Right atrium auricular region (tissue), 2 donors: ENCODE measurements at regions not wholly inside any gene's neighbourhood (a gene's known extent, or its start where the extent isn't known, plus 50 kb on each side); places are given as distances from the start of the nearest gene placed in this dataset.

Source experiments
- DNase-seq: peaks from one replicate; pipeline ENCODE4 v3.0.0-alpha.2; 2019; ENCODE audit warnings: low spot score
- H3K27ac ChIP-seq, 2 donors: fragments of 200-600 bp; sonication (generic); 1 replicate in 1 of 2; 2 replicates in 1 of 2; pipeline ENCODE4 v1.5.1; 2016 to 2019
- H3K27me3 ChIP-seq, 2 donors: fragments of 200-600 bp; sonication (generic); one replicate each; pipeline versions ENCODE4 v1.5.1 to v1.6.0; 2017 to 2019
- H3K36me3 ChIP-seq: fragments of 200-600 bp; sonication (generic); one replicate; pipeline ENCODE4 v1.5.1; 2016
- H3K4me1 ChIP-seq, 2 donors: fragments of 200-600 bp; sonication (generic); one replicate each; pipeline versions ENCODE4 v1.5.1 to v1.6.0; 2017 to 2019
- H3K4me3 ChIP-seq, 2 donors: fragments of 200-600 bp; sonication (generic); 1 replicate in 1 of 2; 2 replicates in 1 of 2; pipeline ENCODE4 v1.5.1; 2017 to 2019; ENCODE audit warnings: mild to moderate bottlenecking in 1 of 2, moderate library complexity in 1 of 2
- H3K9me3 ChIP-seq, 2 donors: fragments of 200-600 bp; sonication (generic); one replicate each; pipeline ENCODE4 v1.5.1; 2019
- TF ChIP-seq, protein P1 (sequence below), 2 donors: fragments of 200-600 bp; sonication (generic); IDR thresholded peaks; one replicate each; pipeline ENCODE4 v1.5.1; 2019; ENCODE audit warnings: antibody characterized with exemption in 2 of 2

DNA sequence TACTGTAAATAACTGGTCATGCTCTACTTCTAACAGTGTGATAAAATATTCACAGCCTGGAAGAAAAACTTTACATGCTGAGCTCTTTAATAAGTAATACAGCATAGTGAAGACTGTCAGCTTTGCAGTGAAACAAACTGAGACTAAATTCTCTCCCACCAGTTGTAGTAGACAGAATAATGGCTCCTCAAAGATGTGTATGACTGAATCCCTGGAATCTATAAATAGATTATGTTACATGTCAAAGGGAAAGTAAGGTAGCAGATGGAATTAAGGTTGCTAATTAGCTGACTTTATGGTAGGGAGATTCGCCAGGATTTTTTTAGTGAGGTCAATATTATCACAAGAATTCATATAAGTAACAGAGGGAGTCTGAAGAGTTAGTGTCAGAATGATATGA lies 609.5 kb upstream of the VRK2 start:
- Histone ChIP-seq H3K4me1 (no peaks in the 10 kb centered on the region), H3K27me3 (no peaks in the 10 kb centered on the region), H3K27ac (no peak overlapping the region), H3K36me3 (no peaks in the 10 kb centered on the region), H3K9me3 (no peaks in the 10 kb centered on the region), H3K4me3 (no peak overlapping the region)
- no peak for DNase-seq
- TF ChIP-seq, protein P1, sequence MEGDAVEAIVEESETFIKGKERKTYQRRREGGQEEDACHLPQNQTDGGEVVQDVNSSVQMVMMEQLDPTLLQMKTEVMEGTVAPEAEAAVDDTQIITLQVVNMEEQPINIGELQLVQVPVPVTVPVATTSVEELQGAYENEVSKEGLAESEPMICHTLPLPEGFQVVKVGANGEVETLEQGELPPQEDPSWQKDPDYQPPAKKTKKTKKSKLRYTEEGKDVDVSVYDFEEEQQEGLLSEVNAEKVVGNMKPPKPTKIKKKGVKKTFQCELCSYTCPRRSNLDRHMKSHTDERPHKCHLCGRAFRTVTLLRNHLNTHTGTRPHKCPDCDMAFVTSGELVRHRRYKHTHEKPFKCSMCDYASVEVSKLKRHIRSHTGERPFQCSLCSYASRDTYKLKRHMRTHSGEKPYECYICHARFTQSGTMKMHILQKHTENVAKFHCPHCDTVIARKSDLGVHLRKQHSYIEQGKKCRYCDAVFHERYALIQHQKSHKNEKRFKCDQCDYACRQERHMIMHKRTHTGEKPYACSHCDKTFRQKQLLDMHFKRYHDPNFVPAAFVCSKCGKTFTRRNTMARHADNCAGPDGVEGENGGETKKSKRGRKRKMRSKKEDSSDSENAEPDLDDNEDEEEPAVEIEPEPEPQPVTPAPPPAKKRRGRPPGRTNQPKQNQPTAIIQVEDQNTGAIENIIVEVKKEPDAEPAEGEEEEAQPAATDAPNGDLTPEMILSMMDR (IDR thresholded peaks at IDR 0.05) = no peak

DNA sequence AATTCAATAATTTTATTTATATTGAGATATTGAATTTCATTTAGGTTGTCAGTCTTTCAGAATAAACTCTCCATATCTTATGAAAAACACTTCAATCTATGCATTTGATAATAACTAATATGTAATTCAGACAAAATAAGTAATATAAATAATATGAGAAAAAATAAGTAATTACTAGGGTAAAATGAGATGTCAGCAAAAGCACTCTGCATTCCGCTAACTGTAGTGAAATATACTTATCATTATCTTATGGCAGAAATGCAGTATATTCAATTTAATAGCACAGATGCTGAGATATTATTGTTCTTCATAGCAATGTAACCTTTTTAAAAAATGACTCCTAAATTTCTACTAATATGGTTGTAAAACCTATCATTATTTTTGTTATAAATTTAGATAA lies 606.2 kb upstream of the VRK2 start:
- Histone ChIP-seq H3K27me3 (no peaks in the 10 kb centered on the region), H3K4me3 (no peak overlapping the region)
- TF ChIP-seq, protein P1 (IDR thresholded peaks at IDR 0.05) = no peak

DNA sequence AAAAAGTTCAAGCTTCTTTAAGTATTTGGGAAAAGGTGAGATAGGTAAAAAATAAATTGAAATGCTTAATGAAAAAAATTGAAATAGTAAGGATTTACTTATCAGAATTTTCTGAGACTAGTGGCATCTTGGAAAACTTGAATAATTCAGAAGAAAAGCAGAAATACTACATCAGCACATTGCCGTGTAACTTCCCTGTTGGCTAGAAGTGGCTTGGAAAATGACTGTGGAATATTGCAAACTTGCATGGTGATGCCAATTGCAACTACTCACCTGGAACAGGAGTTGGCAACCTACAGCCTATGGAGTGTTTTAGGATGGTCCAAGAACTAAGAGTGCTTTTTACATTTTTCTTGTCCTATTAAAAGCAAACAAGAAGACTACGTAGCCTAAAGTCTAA lies 603.5 kb upstream of the VRK2 start:
- H3K4me1 ChIP-seq = no peaks in the 10 kb centered on the region
- H3K27me3 ChIP-seq = no peaks in the 10 kb centered on the region
- TF ChIP-seq, protein P1 (IDR thresholded peaks at IDR 0.05) = no peak
- DNase-seq = no peak
- H3K4me3 ChIP-seq = no peak overlapping the region
- H3K9me3 ChIP-seq = no peaks in the 10 kb centered on the region
- H3K27ac ChIP-seq = no peak overlapping the region
- no peaks in the 10 kb centered on the region for H3K36me3 ChIP-seq

More for the DNA sequence above, 606.2 kb upstream of the VRK2 start:
- no peak overlapping the region for H3K27ac ChIP-seq
- DNase-seq = no peak
- no peaks in the 10 kb centered on the region for H3K9me3 ChIP-seq
- no peaks in the 10 kb centered on the region for H3K4me1 ChIP-seq
- no peaks in the 10 kb centered on the region for H3K36me3 ChIP-seq

DNA sequence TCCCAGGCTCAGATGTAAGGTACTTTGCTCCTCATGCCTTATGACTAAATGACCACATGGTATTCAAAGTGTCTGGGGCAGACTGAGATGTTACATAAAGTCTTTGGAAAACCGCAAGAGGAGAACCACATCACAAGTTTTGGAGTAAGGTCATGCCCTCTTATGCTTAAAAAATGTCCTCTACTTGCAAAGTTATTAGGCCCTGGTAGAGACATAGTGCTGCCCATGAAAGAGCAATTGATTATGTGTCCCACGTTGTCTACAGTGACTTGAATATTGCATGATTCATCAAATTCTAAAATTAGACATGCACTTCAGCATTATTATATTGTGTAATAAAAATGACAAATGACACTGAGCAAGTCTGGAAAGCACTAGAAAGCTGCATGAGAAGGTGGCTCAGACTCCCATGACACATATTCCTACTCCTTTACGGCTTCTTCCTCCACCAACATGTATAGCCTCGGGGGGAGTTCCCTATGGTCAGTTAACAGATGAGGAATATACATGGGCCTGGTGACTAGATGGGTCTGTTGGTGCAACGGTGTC lies 602.6 kb upstream of the VRK2 start:
- Histone ChIP-seq H3K4me3 (no peak overlapping the region), H3K4me1 (no peaks in the 10 kb centered on the region), H3K27me3 (no peaks in the 10 kb centered on the region), H3K36me3 (no peaks in the 10 kb centered on the region), H3K27ac (no peak overlapping the region), H3K9me3 (no peaks in the 10 kb centered on the region)
- no peak for DNase-seq
- TF ChIP-seq, protein P1 (IDR thresholded peaks at IDR 0.05) = no peak

DNA sequence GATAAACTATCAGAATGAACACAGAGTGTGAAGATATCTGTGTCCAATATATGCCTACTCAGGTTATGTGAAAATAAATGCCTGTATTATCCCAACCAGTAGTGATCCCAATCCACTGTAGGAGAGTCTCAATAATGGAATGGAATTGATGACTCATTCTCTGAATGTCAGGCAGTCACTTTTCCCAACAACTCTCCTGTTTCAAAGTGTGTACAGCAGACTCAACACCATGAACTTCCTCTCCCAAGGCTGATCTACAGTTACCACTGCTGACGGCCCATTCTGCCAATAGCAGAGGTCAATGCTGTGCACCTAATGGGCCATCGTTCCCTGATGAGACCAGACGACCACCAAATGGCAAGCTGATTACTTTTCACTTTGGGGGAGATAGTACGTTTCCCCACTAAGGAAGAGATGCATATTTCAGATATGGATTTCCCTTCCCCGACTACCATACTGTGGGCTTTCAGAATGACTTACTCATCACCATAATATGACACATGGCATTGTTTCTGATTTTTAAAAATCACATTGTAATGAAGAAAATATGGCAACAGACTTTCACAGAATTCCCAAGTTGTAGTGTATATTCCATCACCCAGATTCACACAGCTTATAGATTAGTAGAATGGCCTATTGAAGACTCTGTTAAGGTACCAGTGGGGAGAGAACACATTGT lies 601.7 kb upstream of the VRK2 start:
- H3K4me1 ChIP-seq = no peaks in the 10 kb centered on the region
- TF ChIP-seq, protein P1 (IDR thresholded peaks at IDR 0.05) = no peak
- no peaks in the 10 kb centered on the region for H3K27me3 ChIP-seq
- no peaks in the 10 kb centered on the region for H3K36me3 ChIP-seq
- no peaks in the 10 kb centered on the region for H3K9me3 ChIP-seq
- no peak overlapping the region for H3K27ac ChIP-seq
- H3K4me3 ChIP-seq = no peak overlapping the region
- no peak for DNase-seq

DNA sequence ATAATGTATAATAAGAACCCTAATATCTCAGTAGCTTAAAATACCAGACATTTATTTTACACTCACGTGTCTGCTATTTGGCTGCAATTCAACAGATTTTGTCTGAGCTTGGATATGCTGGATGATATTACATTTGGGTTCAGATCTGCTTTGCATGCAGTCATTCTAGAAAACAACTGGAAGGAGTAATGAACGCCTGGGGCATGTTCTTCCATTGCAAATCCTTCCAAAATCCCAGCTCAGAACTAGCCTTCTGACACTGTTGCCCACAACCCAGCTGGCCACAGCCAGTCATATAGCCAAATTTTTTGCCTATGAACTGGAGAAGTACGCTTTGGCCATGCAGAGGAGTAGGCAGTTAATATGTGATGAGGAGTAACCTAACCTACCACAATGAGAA lies 597.8 kb upstream of the VRK2 start:
- Histone ChIP-seq H3K4me1 (no peaks in the 10 kb centered on the region), H3K27me3 (no peaks in the 10 kb centered on the region), H3K9me3 (no peaks in the 10 kb centered on the region), H3K36me3 (no peaks in the 10 kb centered on the region), H3K4me3 (no peak overlapping the region), H3K27ac (no peak overlapping the region)
- TF ChIP-seq, protein P1 (IDR thresholded peaks at IDR 0.05) = no peak
- DNase-seq = no peak
